Heart left ventricle (tissue), 16 donors: ENCODE measurements at regions not wholly inside any gene's neighbourhood (a gene's known extent, or its start where the extent isn't known, plus 50 kb on each side); places are given as distances from the start of the nearest gene placed in this dataset.

Experiments
- ATAC-seq, 4 donors: fragments of 200-7000 bp; cut with Tn5 transposase; one replicate each; pipeline ENCODE4 v1.9.1; 2020 to 2022; ENCODE audit warnings: moderate library complexity in 4 of 4, mild to moderate bottlenecking in 3 of 4, moderate number of reproducible peaks in 1 of 4
- DNase-seq, 5 donors: peaks; one replicate each; pipeline ENCODE4 v3.0.0-alpha.2; 2020
- H3K27ac ChIP-seq, 12 donors: fragments of 200-600 bp; sonication (generic) in 4 of 12; one replicate each; pipeline versions ENCODE4 v1.5.0 to v1.8.0; 2016 to 2022; ENCODE audit warnings: mild to moderate bottlenecking in 2 of 12
- H3K27me3 ChIP-seq, 9 donors: fragments of 200-600 bp; sonication (generic) in 2 of 9; one replicate each; pipeline versions ENCODE4 v1.5.1 to v1.8.0; 2016 to 2022; ENCODE audit warnings: mild to moderate bottlenecking in 3 of 9
- H3K36me3 ChIP-seq, 9 donors: fragments of 200-600 bp; sonication (generic) in 2 of 9; one replicate each; pipeline versions ENCODE4 v1.5.0 to v1.8.0; 2018 to 2022; ENCODE audit warnings: mild to moderate bottlenecking in 2 of 9
- H3K4me1 ChIP-seq, 12 donors: fragments of 200-600 bp; sonication (generic) in 4 of 12; one replicate each; pipeline versions ENCODE4 v1.5.0 to v1.8.0; 2016 to 2022; ENCODE audit warnings: mild to moderate bottlenecking in 3 of 12
- H3K4me3 ChIP-seq, 12 donors: fragments of 200-600 bp; sonication (generic) in 4 of 12; one replicate each; pipeline versions ENCODE4 v1.5.0 to v1.8.0; 2017 to 2022; ENCODE audit warnings: mild to moderate bottlenecking in 9 of 12, moderate library complexity in 4 of 12
- H3K9me3 ChIP-seq, 12 donors: fragments of 200-600 bp; sonication (generic) in 4 of 12; one replicate each; pipeline versions ENCODE4 v1.5.0 to v1.8.0; 2016 to 2022; ENCODE audit warnings: mild to moderate bottlenecking in 1 of 12
- POLR2A ChIP-seq, 2 donors: fragments of 450-650 bp; IDR thresholded peaks; one replicate each; pipeline ENCODE4 v1.6.1; 2017; ENCODE audit warnings: antibody characterized with exemption in 2 of 2, mild to moderate bottlenecking in 2 of 2, moderate library complexity in 2 of 2
- WGBS, 4 donors: extraction: QIAGEN DNeasy Blood & Tissue Kit in 2 of 4; methylation state at CpG; one replicate each; pipeline versions ENCODE4 v1.1.5 to v1.1.7; 2013 to 2018; 5-methylcytosine and 5-hydroxymethylcytosine counted together
- intact Hi-C, 10 donors: fragments of 100-400 bp; cut with DNase I; formaldehyde crosslinking; loops; one replicate each; pipeline versions ENCODE4 v1.11.1 to v1.14.2; 2022
- TF ChIP-seq, protein P1 (sequence below), 12 donors: fragments of 200-600 bp; sonication (generic) in 4 of 12; IDR thresholded peaks; one replicate each; pipeline versions ENCODE4 v1.5.0 to v1.8.0; 2018 to 2022; ENCODE audit warnings: antibody characterized with exemption in 12 of 12, mild to moderate bottlenecking in 5 of 12
- donor health status: ischemic (EF 13 %, LVEDD 7.1; RV severe dilation, severe dysfunction).
- donor health status: healthy with polysubstance abuse.
- donor health status: DM: no; HTN: yes; CAD: no.
- donor health status: DM: no; HTN: no; CAD: no.
- donor health status: ischemic (EF 25% LVEDD 6.9; RV normal size, moderate dysfunction).
- donor health status: ischemic (EF 25% LVEDD 5.7; RV mildly dilated, moderate dysfunction).
- donor health status: healthy.
- donor health status: DM: yes; HTN: yes; CAD: no.
- donor health status: ischemic (EF 35%, LVEDD 5.7; RV mildly dilated, moderate dysfunction).
- donor health status: nonischemic (EF 11% LVEDD 7.7; RV severe dilation, severe dysfunction).
- donor health status: DM: yes; HTN: yes; CAD: no.
- donor health status: PGD.
- donor health status: ischemic (EF 29% LVEDD 5.4; RV normal size, mild dysfunction).
- donor health status: nonischemic (EF 23%, LVEDD 6.1; RV moderate dilation, normal function).

GRCh38 chr17:71933306-71933705 is 187.5 kb upstream of the SOX9 start:
- WGBS, 4 donors: 76 to 83% (median 82%) methylated on average over 3 of the region's 3 CpGs
- no peaks in the 10 kb centered on the region for H3K4me1 ChIP-seq
- no peaks in the 10 kb centered on the region for H3K36me3 ChIP-seq
- TF ChIP-seq, protein P1, sequence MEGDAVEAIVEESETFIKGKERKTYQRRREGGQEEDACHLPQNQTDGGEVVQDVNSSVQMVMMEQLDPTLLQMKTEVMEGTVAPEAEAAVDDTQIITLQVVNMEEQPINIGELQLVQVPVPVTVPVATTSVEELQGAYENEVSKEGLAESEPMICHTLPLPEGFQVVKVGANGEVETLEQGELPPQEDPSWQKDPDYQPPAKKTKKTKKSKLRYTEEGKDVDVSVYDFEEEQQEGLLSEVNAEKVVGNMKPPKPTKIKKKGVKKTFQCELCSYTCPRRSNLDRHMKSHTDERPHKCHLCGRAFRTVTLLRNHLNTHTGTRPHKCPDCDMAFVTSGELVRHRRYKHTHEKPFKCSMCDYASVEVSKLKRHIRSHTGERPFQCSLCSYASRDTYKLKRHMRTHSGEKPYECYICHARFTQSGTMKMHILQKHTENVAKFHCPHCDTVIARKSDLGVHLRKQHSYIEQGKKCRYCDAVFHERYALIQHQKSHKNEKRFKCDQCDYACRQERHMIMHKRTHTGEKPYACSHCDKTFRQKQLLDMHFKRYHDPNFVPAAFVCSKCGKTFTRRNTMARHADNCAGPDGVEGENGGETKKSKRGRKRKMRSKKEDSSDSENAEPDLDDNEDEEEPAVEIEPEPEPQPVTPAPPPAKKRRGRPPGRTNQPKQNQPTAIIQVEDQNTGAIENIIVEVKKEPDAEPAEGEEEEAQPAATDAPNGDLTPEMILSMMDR (IDR thresholded peaks at IDR 0.05): no peak
- no peak for TF ChIP-seq POLR2A (IDR thresholded peaks at IDR 0.05)
- no peak overlapping the region for H3K27ac ChIP-seq
- no peak for DNase-seq
- no peak overlapping the region for H3K4me3 ChIP-seq
- H3K9me3 ChIP-seq: no peaks in the 10 kb centered on the region
- no peak for ATAC-seq
- H3K27me3 ChIP-seq: no peaks in the 10 kb centered on the region
- intact Hi-C loops: loop anchor here in 1 of 10 donors (10.0 kb wide), 1 partner anchor 61 kb away; no protein-coding TSS in a partner anchor

DNA sequence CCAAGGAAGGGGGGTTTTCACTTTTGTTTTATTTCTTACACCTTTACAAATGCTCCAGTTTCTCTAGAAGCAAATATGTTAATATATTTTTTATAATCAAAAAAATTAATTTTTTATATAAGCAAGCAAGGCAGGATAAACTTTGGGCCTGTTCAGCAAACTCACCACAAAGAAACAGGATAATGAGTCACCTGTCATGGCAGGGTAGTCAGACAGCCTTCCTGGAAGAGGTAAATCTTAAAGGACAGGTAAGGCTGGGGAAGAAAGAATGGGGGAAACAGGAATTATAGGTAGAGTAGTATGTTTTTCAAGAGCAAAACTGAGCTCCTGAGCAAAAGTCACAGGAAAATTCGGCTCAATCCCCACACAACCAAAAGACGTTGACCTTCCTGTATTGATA is 186.3 kb upstream of the SOX9 start:
- H3K27ac ChIP-seq: no peak overlapping the region
- H3K27me3 ChIP-seq: no peaks in the 10 kb centered on the region
- DNase-seq: no peak
- 83 to 86% (median 84%) methylated on average over 2 of the region's 2 CpGs for WGBS, 4 donors
- no peak for ATAC-seq
- H3K36me3 ChIP-seq: no peaks in the 10 kb centered on the region
- H3K4me3 ChIP-seq: no peak overlapping the region
- TF ChIP-seq, protein P1 (IDR thresholded peaks at IDR 0.05): no peak
- no peak for TF ChIP-seq POLR2A (IDR thresholded peaks at IDR 0.05)
- H3K4me1 ChIP-seq: no peaks in the 10 kb centered on the region
- no peaks in the 10 kb centered on the region for H3K9me3 ChIP-seq
- intact Hi-C loops: loop anchor here in 1 of 10 donors (10.0 kb wide), 1 partner anchor 60 kb away; no protein-coding TSS in a partner anchor

DNA sequence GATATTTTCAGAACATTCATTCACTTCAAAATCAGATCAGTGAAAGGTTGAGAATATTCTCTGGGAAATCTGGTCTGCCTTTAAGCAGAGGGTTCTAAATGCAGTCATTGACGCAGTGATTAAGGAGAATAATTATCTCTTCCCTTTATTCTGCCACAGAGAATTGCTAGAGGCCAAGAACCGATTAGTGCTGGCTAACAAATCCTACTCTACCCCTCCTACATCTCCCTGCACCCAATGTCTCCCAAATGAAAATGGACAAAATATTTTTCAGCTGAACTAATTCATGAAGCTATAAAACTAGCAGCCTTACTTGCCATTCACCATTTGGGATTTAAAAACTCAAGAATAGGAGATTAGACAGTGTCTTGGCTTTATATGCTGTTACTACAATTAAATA is 185.5 kb upstream of the SOX9 start:
- Histone ChIP-seq H3K36me3 (no peaks in the 10 kb centered on the region), H3K27me3 (no peaks in the 10 kb centered on the region), H3K27ac (no peak overlapping the region), H3K4me1 (no peaks in the 10 kb centered on the region), H3K4me3 (no peak overlapping the region), H3K9me3 (no peaks in the 10 kb centered on the region)
- intact Hi-C loops: loop anchor here in 1 of 10 donors (10.0 kb wide), 1 partner anchor 59 kb away; no protein-coding TSS in a partner anchor
- ATAC-seq (no peak), DNase-seq (no peak)
- TF ChIP-seq, protein P1 (IDR thresholded peaks at IDR 0.05): no peak
- TF ChIP-seq POLR2A (IDR thresholded peaks at IDR 0.05): no peak
- 75 to 78% (median 76%) methylated on average over 2 of the region's 2 CpGs for WGBS, 4 donors

DNA sequence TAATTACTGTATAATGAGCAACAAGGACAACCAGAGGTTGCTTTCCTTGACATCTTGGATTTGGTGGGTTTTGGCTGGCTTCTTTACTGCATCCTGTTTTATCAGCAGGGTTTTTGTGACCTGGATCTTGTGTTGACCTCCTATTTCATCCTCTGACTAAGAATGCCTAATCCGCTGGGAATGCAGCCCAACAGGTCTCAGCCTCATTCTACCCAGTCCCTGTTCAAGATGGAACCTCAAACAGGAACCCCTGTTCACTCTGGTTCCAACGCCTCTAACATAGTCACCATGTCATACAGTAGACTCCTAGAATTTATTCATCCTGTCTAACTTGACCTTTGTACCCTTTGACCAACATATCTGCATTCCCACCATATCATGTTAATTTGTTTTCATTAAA is 183.8 kb upstream of the SOX9 start:
- intact Hi-C loops: loop anchor here in 1 of 10 donors (10.0 kb wide), 1 partner anchor 58 kb away; no protein-coding TSS in a partner anchor
- Histone ChIP-seq H3K4me1 (no peaks in the 10 kb centered on the region), H3K36me3 (no peaks in the 10 kb centered on the region), H3K4me3 (no peak overlapping the region), H3K27me3 (no peaks in the 10 kb centered on the region), H3K27ac (no peak overlapping the region), H3K9me3 (no peaks in the 10 kb centered on the region)
- DNase-seq (no peak), ATAC-seq (no peak)
- TF ChIP-seq POLR2A (IDR thresholded peaks at IDR 0.05): no peak
- TF ChIP-seq, protein P1 (IDR thresholded peaks at IDR 0.05): no peak
- 84 to 90% (median 86%) methylated on average over 2 of the region's 2 CpGs for WGBS, 4 donors
